ENCODE measurements at regions not wholly inside any gene's neighbourhood (a gene's known extent, or its start where the extent isn't known, plus 50 kb on each side); places are given as distances from the start of the nearest gene placed in this dataset.

DNA sequence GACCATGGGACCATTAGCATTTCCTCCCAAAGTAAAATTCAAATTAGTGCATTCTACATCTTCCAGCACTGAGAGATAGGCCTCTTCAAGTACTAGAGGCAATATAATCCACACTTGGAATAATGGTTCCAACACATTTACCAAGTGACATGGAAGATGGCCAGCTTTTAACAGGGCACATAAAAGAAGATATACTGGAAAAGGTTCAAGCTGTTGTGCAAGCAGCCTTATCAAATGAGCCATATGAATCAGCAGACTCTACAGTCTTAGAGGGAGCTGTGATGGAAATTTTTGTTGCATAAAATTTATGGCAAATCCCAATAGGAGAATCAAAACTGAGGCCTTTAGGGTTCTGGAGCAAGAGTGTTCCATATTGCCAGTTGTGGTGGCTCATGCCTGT is 526.6 kb upstream of the IRAK1BP1 start:
- no peak for ATAC-seq
- H3K27ac Mint-ChIP-seq, result no peak overlapping the region
- H3K4me1 Mint-ChIP-seq, result peaks cover 6% of the 10 kb centered on the region
- no peak overlapping the region for H3K27ac ChIP-seq (ENCODE audit: low read depth)
- H3K9me2 ChIP-seq (ENCODE audit: insufficient read depth), result no peaks in the 10 kb centered on the region
- H4K20me1 ChIP-seq (replicated peaks; ENCODE audit: insufficient read depth), result no peaks in the 10 kb centered on the region
- H3K9me3 Mint-ChIP-seq, result no peaks in the 10 kb centered on the region; the same call in 2 of the 3 replicates
- peaks cover 18% of the 10 kb centered on the region for H3K4me1 ChIP-seq (ENCODE audit: insufficient read depth)
- no peak overlapping the region for H2AFZ ChIP-seq
- TF ChIP-seq, protein P1, sequence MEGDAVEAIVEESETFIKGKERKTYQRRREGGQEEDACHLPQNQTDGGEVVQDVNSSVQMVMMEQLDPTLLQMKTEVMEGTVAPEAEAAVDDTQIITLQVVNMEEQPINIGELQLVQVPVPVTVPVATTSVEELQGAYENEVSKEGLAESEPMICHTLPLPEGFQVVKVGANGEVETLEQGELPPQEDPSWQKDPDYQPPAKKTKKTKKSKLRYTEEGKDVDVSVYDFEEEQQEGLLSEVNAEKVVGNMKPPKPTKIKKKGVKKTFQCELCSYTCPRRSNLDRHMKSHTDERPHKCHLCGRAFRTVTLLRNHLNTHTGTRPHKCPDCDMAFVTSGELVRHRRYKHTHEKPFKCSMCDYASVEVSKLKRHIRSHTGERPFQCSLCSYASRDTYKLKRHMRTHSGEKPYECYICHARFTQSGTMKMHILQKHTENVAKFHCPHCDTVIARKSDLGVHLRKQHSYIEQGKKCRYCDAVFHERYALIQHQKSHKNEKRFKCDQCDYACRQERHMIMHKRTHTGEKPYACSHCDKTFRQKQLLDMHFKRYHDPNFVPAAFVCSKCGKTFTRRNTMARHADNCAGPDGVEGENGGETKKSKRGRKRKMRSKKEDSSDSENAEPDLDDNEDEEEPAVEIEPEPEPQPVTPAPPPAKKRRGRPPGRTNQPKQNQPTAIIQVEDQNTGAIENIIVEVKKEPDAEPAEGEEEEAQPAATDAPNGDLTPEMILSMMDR (conservative IDR thresholded peaks at IDR 0.05; ENCODE audit: low read depth in 2 of 2), result no peak
- TF ChIP-seq ZNF114 (CRISPR knock-in tag; IDR thresholded peaks at IDR 0.05) (no peak), JUNB (IDR thresholded peaks at IDR 0.05; ENCODE audit: unreplicated experiment) (no peak), CREB1 (CRISPR knock-in tag; IDR thresholded peaks at IDR 0.05; ENCODE audit: low read depth) (no peak)
- TF ChIP-seq, protein P2, sequence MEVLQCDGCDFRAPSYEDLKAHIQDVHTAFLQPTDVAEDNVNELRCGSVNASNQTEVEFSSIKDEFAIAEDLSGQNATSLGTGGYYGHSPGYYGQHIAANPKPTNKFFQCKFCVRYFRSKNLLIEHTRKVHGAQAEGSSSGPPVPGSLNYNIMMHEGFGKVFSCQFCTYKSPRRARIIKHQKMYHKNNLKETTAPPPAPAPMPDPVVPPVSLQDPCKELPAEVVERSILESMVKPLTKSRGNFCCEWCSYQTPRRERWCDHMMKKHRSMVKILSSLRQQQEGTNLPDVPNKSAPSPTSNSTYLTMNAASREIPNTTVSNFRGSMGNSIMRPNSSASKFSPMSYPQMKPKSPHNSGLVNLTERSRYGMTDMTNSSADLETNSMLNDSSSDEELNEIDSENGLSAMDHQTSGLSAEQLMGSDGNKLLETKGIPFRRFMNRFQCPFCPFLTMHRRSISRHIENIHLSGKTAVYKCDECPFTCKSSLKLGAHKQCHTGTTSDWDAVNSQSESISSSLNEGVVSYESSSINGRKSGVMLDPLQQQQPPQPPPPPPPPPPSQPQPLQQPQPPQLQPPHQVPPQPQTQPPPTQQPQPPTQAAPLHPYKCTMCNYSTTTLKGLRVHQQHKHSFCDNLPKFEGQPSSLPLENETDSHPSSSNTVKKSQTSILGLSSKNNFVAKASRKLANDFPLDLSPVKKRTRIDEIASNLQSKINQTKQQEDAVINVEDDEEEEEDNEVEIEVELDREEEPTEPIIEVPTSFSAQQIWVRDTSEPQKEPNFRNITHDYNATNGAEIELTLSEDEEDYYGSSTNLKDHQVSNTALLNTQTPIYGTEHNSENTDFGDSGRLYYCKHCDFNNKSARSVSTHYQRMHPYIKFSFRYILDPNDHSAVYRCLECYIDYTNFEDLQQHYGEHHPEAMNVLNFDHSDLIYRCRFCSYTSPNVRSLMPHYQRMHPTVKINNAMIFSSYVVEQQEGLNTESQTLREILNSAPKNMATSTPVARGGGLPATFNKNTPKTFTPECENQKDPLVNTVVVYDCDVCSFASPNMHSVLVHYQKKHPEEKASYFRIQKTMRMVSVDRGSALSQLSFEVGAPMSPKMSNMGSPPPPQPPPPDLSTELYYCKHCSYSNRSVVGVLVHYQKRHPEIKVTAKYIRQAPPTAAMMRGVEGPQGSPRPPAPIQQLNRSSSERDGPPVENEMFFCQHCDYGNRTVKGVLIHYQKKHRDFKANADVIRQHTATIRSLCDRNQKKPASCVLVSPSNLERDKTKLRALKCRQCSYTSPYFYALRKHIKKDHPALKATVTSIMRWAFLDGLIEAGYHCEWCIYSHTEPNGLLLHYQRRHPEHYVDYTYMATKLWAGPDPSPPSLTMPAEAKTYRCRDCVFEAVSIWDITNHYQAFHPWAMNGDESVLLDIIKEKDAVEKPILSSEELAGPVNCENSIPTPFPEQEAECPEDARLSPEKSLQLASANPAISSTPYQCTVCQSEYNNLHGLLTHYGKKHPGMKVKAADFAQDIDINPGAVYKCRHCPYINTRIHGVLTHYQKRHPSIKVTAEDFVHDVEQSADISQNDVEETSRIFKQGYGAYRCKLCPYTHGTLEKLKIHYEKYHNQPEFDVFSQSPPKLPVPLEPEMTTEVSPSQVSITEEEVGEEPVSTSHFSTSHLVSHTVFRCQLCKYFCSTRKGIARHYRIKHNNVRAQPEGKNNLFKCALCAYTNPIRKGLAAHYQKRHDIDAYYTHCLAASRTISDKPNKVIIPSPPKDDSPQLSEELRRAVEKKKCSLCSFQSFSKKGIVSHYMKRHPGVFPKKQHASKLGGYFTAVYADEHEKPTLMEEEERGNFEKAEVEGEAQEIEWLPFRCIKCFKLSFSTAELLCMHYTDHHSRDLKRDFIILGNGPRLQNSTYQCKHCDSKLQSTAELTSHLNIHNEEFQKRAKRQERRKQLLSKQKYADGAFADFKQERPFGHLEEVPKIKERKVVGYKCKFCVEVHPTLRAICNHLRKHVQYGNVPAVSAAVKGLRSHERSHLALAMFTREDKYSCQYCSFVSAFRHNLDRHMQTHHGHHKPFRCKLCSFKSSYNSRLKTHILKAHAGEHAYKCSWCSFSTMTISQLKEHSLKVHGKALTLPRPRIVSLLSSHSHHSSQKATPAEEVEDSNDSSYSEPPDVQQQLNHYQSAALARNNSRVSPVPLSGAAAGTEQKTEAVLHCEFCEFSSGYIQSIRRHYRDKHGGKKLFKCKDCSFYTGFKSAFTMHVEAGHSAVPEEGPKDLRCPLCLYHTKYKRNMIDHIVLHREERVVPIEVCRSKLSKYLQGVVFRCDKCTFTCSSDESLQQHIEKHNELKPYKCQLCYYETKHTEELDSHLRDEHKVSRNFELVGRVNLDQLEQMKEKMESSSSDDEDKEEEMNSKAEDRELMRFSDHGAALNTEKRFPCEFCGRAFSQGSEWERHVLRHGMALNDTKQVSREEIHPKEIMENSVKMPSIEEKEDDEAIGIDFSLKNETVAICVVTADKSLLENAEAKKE (CRISPR knock-in tag; IDR thresholded peaks at IDR 0.05), result no peak
- H3F3A ChIP-seq (replicated peaks; ENCODE audit: low read depth), result no peaks in the 10 kb centered on the region
- no peaks in the 10 kb centered on the region for H3K36me3 Mint-ChIP-seq (ENCODE audit: low read depth)
- H3K4me2 ChIP-seq, result no peak overlapping the region
- DNase-seq (ENCODE audit: low spot score), result no peak
- no peaks in the 10 kb centered on the region for H3K79me2 ChIP-seq (replicated peaks; ENCODE audit: insufficient read depth)
- H3K36me3 ChIP-seq (ENCODE audit: insufficient read depth), result no peaks in the 10 kb centered on the region
- H3K27me3 Mint-ChIP-seq (ENCODE audit: insufficient read depth, low read depth, poor library complexity), result no peaks in the 10 kb centered on the region
- H3K4me3 Mint-ChIP-seq, result no peak overlapping the region
- H3K27me3 ChIP-seq (ENCODE audit: insufficient read depth), result no peaks in the 10 kb centered on the region
- H3K4me3 ChIP-seq, result no peak overlapping the region

Measured in GM23338 (cell line).